Breast epithelium (tissue), 3 donors: ENCODE measurements at regions not wholly inside any gene's neighbourhood (a gene's known extent, or its start where the extent isn't known, plus 50 kb on each side); places are given as distances from the start of the nearest gene placed in this dataset.

Experiments
- POLR2A ChIP-seq: fragments of 450-650 bp; IDR thresholded peaks from one replicate; pipeline ENCODE4 v1.6.1; 2016; ENCODE audit warnings: antibody characterized with exemption, mild to moderate bottlenecking, moderate library complexity
- POLR2AphosphoS5 ChIP-seq, 3 donors: sonication (generic); formaldehyde crosslinking; IDR thresholded peaks; one replicate each; pipeline ENCODE4 v1.6.1; 2017; ENCODE audit warnings: antibody characterized with exemption in 3 of 3
- TF ChIP-seq, protein P1 (sequence below), 3 donors: fragments of 450-650 bp; IDR thresholded peaks; one replicate each; pipeline ENCODE4 v1.5.1; 2016 to 2017; ENCODE audit warnings: antibody characterized with exemption in 3 of 3, mild to moderate bottlenecking in 3 of 3, moderate library complexity in 3 of 3

GRCh38 chr3:152635389-152635788, 199.5 kb upstream of the P2RY1 start:
- TF ChIP-seq, protein P1, sequence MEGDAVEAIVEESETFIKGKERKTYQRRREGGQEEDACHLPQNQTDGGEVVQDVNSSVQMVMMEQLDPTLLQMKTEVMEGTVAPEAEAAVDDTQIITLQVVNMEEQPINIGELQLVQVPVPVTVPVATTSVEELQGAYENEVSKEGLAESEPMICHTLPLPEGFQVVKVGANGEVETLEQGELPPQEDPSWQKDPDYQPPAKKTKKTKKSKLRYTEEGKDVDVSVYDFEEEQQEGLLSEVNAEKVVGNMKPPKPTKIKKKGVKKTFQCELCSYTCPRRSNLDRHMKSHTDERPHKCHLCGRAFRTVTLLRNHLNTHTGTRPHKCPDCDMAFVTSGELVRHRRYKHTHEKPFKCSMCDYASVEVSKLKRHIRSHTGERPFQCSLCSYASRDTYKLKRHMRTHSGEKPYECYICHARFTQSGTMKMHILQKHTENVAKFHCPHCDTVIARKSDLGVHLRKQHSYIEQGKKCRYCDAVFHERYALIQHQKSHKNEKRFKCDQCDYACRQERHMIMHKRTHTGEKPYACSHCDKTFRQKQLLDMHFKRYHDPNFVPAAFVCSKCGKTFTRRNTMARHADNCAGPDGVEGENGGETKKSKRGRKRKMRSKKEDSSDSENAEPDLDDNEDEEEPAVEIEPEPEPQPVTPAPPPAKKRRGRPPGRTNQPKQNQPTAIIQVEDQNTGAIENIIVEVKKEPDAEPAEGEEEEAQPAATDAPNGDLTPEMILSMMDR (IDR thresholded peaks at IDR 0.05), result no peak
- TF ChIP-seq POLR2A (no peak), POLR2AphosphoS5 (IDR thresholded peaks at IDR 0.05) (no peak)
